HG02943 (cell line): ENCODE measurements at regions not wholly inside any gene's neighbourhood (a gene's known extent, or its start where the extent isn't known, plus 50 kb on each side); places are given as distances from the start of the nearest gene placed in this dataset.
"Not testable (repeated sequence)": the region's sequence is repeated elsewhere in the genome, so short reads cannot be mapped to it uniquely, and the experiment has no call there.

Source experiments
- ATAC-seq: cut with Tn5 transposase; IDR thresholded peaks from one replicate; pipeline ENCODE4 v1.9.1; 2021; ENCODE audit warnings: mild to moderate bottlenecking, low read depth, moderate library complexity; ENCODE audit not compliant: unreplicated experiment

DNA sequence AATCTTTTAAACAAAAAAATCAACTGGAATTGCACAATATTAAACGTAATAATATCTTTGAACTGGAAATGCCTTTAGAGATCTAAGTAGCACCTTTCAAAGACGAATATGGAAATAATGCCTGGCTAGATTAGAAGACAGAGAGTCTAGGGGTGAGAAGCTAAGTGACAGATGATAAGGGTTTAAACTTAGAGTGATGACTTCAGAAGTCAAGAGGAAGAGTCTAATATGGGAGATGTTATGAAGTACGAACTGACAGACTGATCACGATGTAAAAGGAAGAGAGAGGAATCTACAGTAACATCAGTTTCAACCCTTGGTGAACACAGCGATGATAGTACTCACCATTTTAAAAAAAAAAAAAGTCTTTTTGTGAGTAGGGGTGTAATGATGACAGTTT, 57.9 kb downstream of the HINT1 start:
- no peak for ATAC-seq

- ATAC-seq = no peak
Observed at GRCh38 chr5:131104169-131104808, 60.8 kb downstream of the HINT1 start.

DNA sequence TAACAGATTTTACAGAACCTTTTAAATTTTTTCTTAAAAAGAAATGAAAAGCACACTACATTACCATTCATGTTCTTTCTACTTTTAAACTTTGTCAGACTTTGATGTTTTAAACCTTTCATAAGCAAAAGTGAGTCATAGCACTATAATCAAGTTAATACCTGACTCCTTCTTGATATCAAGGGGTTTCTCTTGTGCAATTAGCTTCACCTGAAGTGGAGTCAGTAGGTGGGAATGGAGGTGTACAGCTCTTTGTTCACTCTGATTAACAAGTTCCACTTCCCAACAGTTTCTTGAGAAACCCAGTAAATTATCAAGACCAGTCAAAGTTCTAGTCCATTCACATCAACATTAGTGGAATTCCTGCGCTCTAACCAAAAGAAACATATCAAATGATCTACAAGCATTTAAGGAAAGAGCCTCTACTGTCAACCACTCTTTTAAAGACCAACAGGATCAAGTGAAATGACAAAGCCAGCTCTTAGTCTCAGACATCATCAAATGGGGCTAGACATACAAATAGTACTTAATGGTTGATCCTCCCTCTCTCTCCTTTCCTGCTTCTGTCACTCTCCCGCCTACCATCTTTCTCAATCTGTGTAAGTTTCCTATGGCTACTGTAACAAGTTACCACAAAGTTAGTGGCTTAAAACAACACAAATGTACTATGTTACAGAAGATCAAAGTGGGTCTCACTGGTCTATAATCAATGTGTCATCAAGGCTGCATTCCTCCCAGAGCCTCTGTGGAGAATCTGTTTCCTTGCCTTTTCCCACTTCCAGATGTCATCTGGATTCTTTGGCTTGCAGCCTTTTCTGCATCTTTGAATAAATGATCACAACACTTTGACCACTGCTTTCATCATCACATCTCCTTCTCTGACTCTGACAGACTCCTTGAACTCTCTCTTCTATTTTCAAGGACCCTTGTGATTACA, 68.0 kb downstream of the HINT1 start:
- ATAC-seq = no peak

GRCh38 chr5:131095561-131095960, 69.5 kb downstream of the HINT1 start:
- not testable (repeated sequence) for ATAC-seq

DNA sequence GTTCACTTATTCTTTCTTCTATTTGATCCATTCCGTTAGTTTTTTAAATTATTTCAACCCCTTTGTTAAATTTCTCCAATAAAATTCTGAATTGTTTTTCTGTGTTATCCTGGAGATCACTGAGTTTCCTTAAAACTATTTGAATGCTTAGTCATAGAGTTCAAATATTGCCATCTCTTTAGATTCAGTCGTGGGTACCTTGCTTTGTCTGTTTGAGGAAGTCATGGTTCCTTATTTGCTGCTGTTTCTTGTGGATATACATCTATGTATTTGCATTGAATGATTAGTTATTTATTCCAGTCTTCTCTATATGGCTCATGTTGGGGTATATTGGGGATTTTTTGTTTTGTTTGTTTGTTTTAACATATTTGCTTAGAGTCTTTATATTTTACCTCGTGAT, 80.6 kb downstream of the HINT1 start:
- ATAC-seq = no peak

GRCh38 chr5:131081913-131082488, 83.1 kb downstream of the HINT1 start:
- no peak for ATAC-seq

DNA sequence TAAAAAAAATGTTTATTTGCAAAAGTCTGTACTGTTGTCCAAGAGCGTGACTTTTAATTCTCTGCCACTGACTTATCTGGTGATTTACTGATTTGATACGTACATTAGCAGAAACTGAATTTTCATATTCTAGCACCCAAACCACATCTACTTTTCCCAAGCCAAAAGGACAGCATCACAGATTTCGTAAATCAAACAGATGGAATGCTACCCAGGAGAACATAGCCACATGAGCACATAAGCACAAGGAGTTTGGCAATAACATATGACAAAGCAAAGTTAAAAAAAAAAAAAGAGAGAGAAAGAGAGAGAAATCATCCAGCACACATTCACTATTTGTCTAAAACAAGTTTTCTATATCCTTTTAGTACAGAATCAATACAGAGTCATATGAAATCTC, 83.7 kb downstream of the HINT1 start:
- ATAC-seq = no peak

DNA sequence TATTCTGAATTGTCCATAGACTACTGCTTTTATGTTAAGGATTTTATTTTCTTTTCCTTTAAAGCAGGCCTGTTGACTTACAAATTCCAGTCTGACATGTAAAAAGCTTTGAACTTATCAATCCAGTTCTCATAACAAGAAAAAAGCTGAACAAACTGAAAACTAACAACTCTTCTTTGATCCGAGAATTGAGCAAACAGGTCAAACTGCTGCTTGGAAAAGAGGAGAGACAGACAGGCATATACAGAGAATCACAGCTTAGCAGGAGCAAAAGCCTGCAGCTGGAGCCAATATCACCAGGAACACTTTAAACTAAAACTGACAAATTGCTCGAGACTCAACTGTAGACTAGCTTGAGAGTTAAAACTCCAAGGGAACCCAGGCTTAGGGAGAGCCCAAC, 85.8 kb downstream of the HINT1 start:
- ATAC-seq = no peak

DNA sequence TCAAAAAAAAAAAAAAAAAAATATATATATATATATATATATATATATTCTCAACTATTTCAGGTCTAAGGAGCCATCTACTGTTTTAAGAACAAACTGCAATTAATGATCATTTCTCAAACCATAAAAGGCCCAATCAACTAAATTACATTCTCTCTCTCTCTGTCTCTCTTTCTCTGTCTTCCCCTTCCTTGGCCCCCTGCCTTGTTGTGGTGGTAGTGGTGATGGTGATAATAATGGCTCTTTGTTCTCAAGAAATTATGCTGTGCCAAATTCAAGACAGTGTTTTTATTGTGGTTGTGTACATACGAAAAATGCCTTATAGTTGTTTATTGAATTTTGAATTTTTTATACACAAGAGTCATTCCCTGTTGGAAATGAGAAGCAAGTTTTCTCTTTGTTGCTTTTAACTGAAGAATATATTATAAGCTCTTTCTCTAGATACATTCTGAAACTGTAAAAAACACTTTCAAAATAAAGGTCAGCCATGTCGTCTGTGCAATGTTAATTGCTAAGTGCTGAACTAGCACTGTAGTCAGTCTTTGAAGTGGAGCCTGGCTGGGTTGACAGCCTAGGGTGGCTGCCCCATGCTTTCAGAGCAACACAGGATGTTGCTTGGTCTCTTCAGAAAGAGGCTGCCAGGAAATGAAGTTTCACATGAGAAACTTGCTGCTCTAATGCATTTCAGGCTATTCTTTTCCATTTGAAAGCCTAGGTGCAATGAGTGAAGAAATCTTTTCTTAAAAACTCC, 96.0 kb downstream of the HINT1 start:
- ATAC-seq = peak; percentile 91

GRCh38 chr5:131068076-131068475, 97.0 kb downstream of the HINT1 start:
- ATAC-seq = no peak

GRCh38 chr5:131067636-131068035, 97.4 kb downstream of the HINT1 start:
- ATAC-seq = no peak

- no peak for ATAC-seq
Observed at GRCh38 chr5:131064669-131065371, 100.2 kb downstream of the HINT1 start.

DNA sequence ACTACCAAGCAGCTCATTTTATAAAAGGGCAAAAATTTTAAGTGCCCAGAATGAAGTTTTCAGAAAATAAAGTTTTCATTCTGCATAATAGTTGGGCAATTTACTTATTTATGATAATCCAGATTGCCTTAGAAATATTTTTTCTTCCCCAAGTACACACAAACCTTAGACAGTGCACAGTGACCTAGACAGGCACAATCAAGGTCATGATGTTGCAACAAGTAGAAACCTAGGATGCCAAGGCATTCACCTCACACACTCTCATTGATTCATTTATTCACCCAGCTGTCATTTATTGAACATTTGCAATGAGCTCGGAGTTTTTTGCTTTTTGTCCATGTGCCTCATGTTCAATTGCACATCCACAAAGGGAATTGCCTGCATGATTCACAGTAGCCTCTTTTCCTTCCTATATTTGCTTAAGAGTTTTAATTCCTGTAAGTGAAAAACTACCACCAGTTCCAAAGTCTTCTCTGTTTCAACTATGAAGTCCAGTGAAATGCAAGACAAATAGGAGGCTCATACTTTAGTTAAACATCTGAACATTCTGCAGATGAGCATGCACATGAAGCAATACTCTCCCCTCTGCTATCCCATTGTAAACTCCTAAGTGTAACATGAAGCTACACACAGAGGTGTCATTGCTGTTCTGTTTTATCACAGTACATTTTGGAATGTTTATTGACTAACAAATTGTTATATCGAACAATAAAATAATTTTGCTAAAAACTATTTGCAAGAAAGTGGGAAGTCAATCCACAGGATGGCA, 122.9 kb downstream of the HINT1 start:
- no peak for ATAC-seq

GRCh38 chr5:131023498-131023865, 141.6 kb downstream of the HINT1 start:
- ATAC-seq = no peak

DNA sequence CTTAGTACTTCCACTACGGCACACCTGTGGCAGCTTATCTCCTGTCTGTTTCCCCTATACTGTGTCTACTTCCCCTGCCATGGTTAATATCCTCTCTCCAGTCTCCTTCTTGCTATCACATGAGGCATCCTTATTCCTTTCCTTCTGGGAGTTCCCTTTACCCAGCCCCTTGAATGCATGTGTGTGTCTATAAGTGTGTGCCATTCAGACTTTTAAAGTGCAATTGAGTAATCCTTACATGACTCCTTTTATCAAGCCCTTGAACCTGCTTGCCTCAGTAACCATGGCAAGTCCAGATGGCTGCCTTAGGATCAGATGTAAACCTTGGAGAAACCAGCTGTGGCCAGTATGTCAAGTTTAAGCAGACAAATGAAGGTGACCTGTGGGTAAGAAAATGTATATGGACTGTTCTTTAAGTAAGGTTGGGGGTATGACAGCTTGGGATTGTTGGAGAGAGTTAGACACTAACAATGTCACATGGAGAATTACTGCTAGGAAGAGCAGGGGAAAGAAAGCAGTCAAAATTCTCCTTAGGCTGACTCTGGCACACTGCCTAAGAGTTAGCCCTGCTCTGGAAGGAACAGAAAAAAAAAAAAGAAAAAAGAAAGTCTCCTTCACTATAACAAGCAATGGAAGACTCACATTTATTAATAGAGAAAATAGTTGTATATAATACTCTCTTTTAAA, 142.1 kb downstream of the HINT1 start:
- ATAC-seq = no peak

GRCh38 chr5:131021646-131022045, 143.4 kb downstream of the HINT1 start:
- no peak for ATAC-seq

- ATAC-seq = no peak
Observed at GRCh38 chr5:131019601-131020315, 145.3 kb downstream of the HINT1 start.

DNA sequence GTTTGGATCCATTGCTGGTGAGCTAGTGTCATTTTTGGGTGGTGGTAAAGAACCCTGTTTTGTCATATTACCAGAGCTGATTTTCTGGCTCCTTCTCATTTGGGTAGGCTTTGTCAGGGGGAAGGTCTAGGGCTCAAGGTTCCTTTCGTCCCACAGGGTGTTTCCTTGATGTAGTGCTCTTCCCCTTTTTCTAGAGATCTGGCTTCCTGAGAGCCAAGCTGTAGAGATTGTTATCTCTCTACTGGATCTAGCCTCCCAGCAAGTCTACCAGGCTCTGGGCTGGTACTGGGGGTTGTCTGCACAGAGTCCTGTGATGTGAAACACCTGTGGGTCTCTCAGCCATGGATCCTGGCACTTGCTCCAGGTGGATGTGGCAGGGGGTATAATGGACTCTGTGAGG, 145.9 kb downstream of the HINT1 start:
- ATAC-seq = no peak
